ENCODE measurements at regions not wholly inside any gene's neighbourhood (a gene's known extent, or its start where the extent isn't known, plus 50 kb on each side); places are given as distances from the start of the nearest gene placed in this dataset.

GRCh38 chr6:130598021-130598989 lies 228.9 kb upstream of the SMLR1 start:
- no peak overlapping the region for H3K27ac ChIP-seq (ENCODE audit: low read length)
- H3K9ac ChIP-seq (ENCODE audit: low read depth, low read length): no peak overlapping the region
- no peaks in the 10 kb centered on the region for H4K20me1 ChIP-seq (ENCODE audit: insufficient read depth, low read length)
- DNase-seq: no peak
- H3K27me3 ChIP-seq (ENCODE audit: insufficient read depth, low read length, poor library complexity): no peaks in the 10 kb centered on the region
- H3K36me3 ChIP-seq (ENCODE audit: insufficient read depth, low read length): no peaks in the 10 kb centered on the region
- H3K4me3 ChIP-seq (ENCODE audit: low read depth in 1 of 2, low read length in 2 of 2): no peak overlapping the region
- no peaks in the 10 kb centered on the region for H3K9me3 ChIP-seq (ENCODE audit: insufficient read depth, low read length, severe bottlenecking)
- H3K4me1 ChIP-seq (ENCODE audit: insufficient read depth, low read length): no peaks in the 10 kb centered on the region
- ATAC-seq (ENCODE audit: insufficient read depth, low read depth): no peak
- TF ChIP-seq EZH2 (IDR thresholded peaks at IDR 0.05; ENCODE audit: borderline replicate concordance, low read depth, low read length, severe bottlenecking) (no peak), CTCF (IDR thresholded peaks at IDR 0.05; ENCODE audit: borderline replicate concordance, extremely low read depth, low read length, poor library complexity, severe bottlenecking) (no peak)
- H3K79me2 ChIP-seq (ENCODE audit: insufficient read depth, low read length): no peaks in the 10 kb centered on the region
- no peak overlapping the region for H3K4me2 ChIP-seq (ENCODE audit: insufficient read depth, low read length)
- no peak overlapping the region for H2AFZ ChIP-seq (ENCODE audit: low read depth, low read length)

GRCh38 chr6:130600880-130601341 lies 226.3 kb upstream of the SMLR1 start:
- Histone ChIP-seq H3K27me3 (ENCODE audit: insufficient read depth, low read length, poor library complexity) (no peaks in the 10 kb centered on the region), H3K9me3 (ENCODE audit: insufficient read depth, low read length, severe bottlenecking) (no peaks in the 10 kb centered on the region), H3K79me2 (ENCODE audit: insufficient read depth, low read length) (no peaks in the 10 kb centered on the region), H3K4me2 (ENCODE audit: insufficient read depth, low read length) (no peak overlapping the region), H3K4me1 (ENCODE audit: insufficient read depth, low read length) (no peaks in the 10 kb centered on the region), H3K4me3 (ENCODE audit: low read depth in 1 of 2, low read length in 2 of 2) (no peak overlapping the region), H2AFZ (ENCODE audit: low read depth, low read length) (no peak overlapping the region), H3K36me3 (ENCODE audit: insufficient read depth, low read length) (no peaks in the 10 kb centered on the region), H4K20me1 (ENCODE audit: insufficient read depth, low read length) (no peaks in the 10 kb centered on the region), H3K9ac (ENCODE audit: low read depth, low read length) (no peak overlapping the region), H3K27ac (ENCODE audit: low read length) (no peak overlapping the region)
- TF ChIP-seq EZH2 (IDR thresholded peaks at IDR 0.05; ENCODE audit: borderline replicate concordance, low read depth, low read length, severe bottlenecking) (no peak), CTCF (IDR thresholded peaks at IDR 0.05; ENCODE audit: borderline replicate concordance, extremely low read depth, low read length, poor library complexity, severe bottlenecking) (no peak)
- ATAC-seq (ENCODE audit: insufficient read depth, low read depth) (no peak), DNase-seq (no peak)

GRCh38 chr6:130602151-130602770 lies 224.9 kb upstream of the SMLR1 start:
- ATAC-seq (ENCODE audit: insufficient read depth, low read depth) (no peak), DNase-seq (no peak)
- H3K9ac ChIP-seq (ENCODE audit: low read depth, low read length): no peak overlapping the region
- TF ChIP-seq EZH2 (IDR thresholded peaks at IDR 0.05; ENCODE audit: borderline replicate concordance, low read depth, low read length, severe bottlenecking): no peak
- no peak for TF ChIP-seq CTCF (IDR thresholded peaks at IDR 0.05; ENCODE audit: borderline replicate concordance, extremely low read depth, low read length, poor library complexity, severe bottlenecking)
- H3K27ac ChIP-seq (ENCODE audit: low read length): no peak overlapping the region
- no peak overlapping the region for H2AFZ ChIP-seq (ENCODE audit: low read depth, low read length)
- H3K4me3 ChIP-seq (ENCODE audit: low read depth in 1 of 2, low read length in 2 of 2): no peak overlapping the region
- H3K4me1 ChIP-seq (ENCODE audit: insufficient read depth, low read length): no peaks in the 10 kb centered on the region
- no peaks in the 10 kb centered on the region for H3K27me3 ChIP-seq (ENCODE audit: insufficient read depth, low read length, poor library complexity)
- no peaks in the 10 kb centered on the region for H3K79me2 ChIP-seq (ENCODE audit: insufficient read depth, low read length)
- H3K36me3 ChIP-seq (ENCODE audit: insufficient read depth, low read length): no peaks in the 10 kb centered on the region
- no peak overlapping the region for H3K4me2 ChIP-seq (ENCODE audit: insufficient read depth, low read length)
- no peaks in the 10 kb centered on the region for H4K20me1 ChIP-seq (ENCODE audit: insufficient read depth, low read length)
- no peaks in the 10 kb centered on the region for H3K9me3 ChIP-seq (ENCODE audit: insufficient read depth, low read length, severe bottlenecking)
